Pancreas (tissue), 10 donors: ENCODE measurements at regions not wholly inside any gene's neighbourhood (a gene's known extent, or its start where the extent isn't known, plus 50 kb on each side); places are given as distances from the start of the nearest gene placed in this dataset.

Source experiments
- ATAC-seq, 4 donors: fragments of 200-7000 bp; cut with Tn5 transposase; one replicate each; pipeline versions ENCODE4 v1.8.0 to v1.9.1; 2020; ENCODE audit warnings: mild to moderate bottlenecking in 4 of 4, moderate library complexity in 4 of 4
- DNase-seq, 6 donors: peaks; one replicate each; pipeline ENCODE4 v3.0.0-alpha.2; 2020
- FAIRE-seq: peaks from 2 replicates; lab custom pipeline; 2012; peaks lifted over from hg19 to GRCh38; lab: Jason Lieb, UNC
- H3K27ac ChIP-seq, 4 donors: fragments of 200-600 bp; sonication (generic); 1 replicate in 3 of 4; 2 replicates in 1 of 4; pipeline versions ENCODE4 v1.5.0 to v1.8.0; 2020
- H3K27me3 ChIP-seq, 4 donors: fragments of 200-600 bp; one replicate each; pipeline ENCODE4 v1.8.0; 2021
- H3K36me3 ChIP-seq, 3 donors: fragments of 200-600 bp; sonication (generic) in 1 of 3; one replicate each; pipeline versions ENCODE4 v1.5.0 to v1.8.0; 2020 to 2021
- H3K4me1 ChIP-seq, 3 donors: fragments of 200-600 bp; one replicate each; pipeline ENCODE4 v1.8.0; 2021
- H3K4me3 ChIP-seq, 4 donors: fragments of 200-600 bp; sonication (generic) in 2 of 4; one replicate each; pipeline versions ENCODE4 v1.5.0 to v1.8.0; 2020 to 2021
- H3K9me3 ChIP-seq, 4 donors: fragments of 200-600 bp; one replicate each; pipeline ENCODE4 v1.8.0; 2021
- WGBS, 2 donors: extraction: QIAGEN DNeasy Blood & Tissue Kit; methylation state at CpG; one replicate each; pipeline ENCODE4 v1.1.7; 2013; 5-methylcytosine and 5-hydroxymethylcytosine counted together
- intact Hi-C, 3 donors: fragments of 100-400 bp; cut with DNase I; formaldehyde crosslinking; loops; one replicate each; pipeline versions ENCODE4 v1.11.1 to v1.14.2; 2022
- TF ChIP-seq, protein P1 (sequence below), 4 donors: fragments of 200-600 bp; sonication (generic) in 3 of 4; IDR thresholded peaks; one replicate each; pipeline versions ENCODE4 v1.5.0 to v1.8.0; 2021; ENCODE audit warnings: antibody characterized with exemption in 4 of 4
- donor health status: healthy with polysubstance abuse.
- donor health status: DM: no; HTN: no; CAD: no; lungs with moderate emphysema.
- donor health status: DM: no; HTN: no; CAD: no.
- donor health status: control.
- donor health status: control.
- donor health status: Bipolar disorder and iron deficiency.
- donor health status: DM: yes; HTN: yes; CAD: no.
- donor health status: DM: no; HTN: no; CAD: no.
- donor health status: DM: no; HTN: no; CAD: no.
- donor health status: DM: yes; HTN: yes; CAD: no.

DNA sequence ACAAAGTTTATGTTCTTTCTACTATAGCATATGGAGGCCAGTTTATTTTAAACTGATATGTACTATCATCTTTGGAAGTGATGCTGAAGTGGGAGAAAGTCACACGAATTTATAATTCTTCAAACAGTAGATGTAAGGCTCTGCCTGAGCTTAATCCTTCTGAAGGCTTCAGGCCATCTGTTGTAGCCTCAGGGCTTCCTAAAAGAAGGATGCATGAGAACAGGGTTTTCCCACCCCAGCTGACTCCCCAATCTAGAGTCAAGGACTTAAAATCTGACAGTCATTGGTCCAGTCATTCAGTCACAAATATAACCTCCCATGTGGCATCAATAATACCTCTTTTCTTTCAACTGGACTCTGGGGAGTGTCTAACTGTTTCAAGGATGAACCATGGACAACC is 330.5 kb downstream of the KCNS3 start:
- intact Hi-C loops, result no loop called here
- no peaks in the 10 kb centered on the region for H3K9me3 ChIP-seq
- H3K4me1 ChIP-seq, result no peaks in the 10 kb centered on the region
- DNase-seq (no peak), ATAC-seq (no peak), FAIRE-seq (no peak)
- WGBS, 2 donors, result 36 to 61% methylated on average over 1 of the region's 1 CpG
- no peaks in the 10 kb centered on the region for H3K36me3 ChIP-seq
- no peaks in the 10 kb centered on the region for H3K27me3 ChIP-seq
- no peak overlapping the region for H3K4me3 ChIP-seq
- H3K27ac ChIP-seq, result no peak overlapping the region
- TF ChIP-seq, protein P1, sequence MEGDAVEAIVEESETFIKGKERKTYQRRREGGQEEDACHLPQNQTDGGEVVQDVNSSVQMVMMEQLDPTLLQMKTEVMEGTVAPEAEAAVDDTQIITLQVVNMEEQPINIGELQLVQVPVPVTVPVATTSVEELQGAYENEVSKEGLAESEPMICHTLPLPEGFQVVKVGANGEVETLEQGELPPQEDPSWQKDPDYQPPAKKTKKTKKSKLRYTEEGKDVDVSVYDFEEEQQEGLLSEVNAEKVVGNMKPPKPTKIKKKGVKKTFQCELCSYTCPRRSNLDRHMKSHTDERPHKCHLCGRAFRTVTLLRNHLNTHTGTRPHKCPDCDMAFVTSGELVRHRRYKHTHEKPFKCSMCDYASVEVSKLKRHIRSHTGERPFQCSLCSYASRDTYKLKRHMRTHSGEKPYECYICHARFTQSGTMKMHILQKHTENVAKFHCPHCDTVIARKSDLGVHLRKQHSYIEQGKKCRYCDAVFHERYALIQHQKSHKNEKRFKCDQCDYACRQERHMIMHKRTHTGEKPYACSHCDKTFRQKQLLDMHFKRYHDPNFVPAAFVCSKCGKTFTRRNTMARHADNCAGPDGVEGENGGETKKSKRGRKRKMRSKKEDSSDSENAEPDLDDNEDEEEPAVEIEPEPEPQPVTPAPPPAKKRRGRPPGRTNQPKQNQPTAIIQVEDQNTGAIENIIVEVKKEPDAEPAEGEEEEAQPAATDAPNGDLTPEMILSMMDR (IDR thresholded peaks at IDR 0.05), result no peak

DNA sequence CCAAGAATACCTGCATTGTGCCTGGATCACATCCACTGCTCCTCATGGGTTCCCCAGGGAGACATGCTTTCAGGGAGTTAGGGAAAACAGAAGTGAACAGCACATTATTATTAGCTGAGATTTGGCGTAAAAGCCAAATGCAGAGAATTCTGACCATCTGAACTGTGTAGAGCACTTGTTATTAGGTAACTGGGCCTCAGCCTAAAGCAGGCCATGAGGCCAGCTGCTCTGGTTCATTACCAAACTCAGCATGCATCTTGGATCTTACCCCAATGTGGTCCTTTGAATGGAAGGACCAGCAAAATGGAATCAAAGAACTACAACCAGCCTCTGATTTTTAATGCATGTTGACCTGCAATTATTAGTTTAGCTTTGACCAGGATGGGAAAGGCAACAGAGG is 322.3 kb downstream of the KCNS3 start:
- no peaks in the 10 kb centered on the region for H3K27me3 ChIP-seq
- intact Hi-C loops, result no loop called here
- no peak overlapping the region for H3K4me3 ChIP-seq
- H3K27ac ChIP-seq, result no peak overlapping the region
- TF ChIP-seq, protein P1 (IDR thresholded peaks at IDR 0.05), result no peak
- 81 to 88% methylated on average over 1 of the region's 1 CpG for WGBS, 2 donors
- no peak for ATAC-seq
- no peaks in the 10 kb centered on the region for H3K4me1 ChIP-seq
- H3K9me3 ChIP-seq, result no peaks in the 10 kb centered on the region
- DNase-seq, result no peak
- H3K36me3 ChIP-seq, result no peaks in the 10 kb centered on the region
- FAIRE-seq, result no peak

DNA sequence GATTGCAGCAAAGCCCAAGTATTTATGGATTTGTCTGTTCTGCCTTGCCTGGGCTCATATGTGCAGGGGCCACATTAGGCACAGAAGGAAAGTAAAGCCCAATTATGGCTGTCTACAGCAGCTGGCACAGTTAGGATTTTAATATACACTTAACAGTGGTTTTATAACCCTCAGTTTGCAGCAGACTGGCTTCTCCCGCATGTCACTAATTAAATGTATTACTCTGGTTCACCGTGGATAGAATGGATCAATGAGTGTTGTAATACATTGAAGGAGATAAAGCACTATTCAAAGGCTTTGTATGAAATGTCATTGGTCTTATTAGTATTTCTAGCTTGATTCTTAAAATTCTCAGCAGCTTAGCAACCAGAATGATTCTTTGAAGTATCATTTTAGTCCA is 320.2 kb downstream of the KCNS3 start:
- Histone ChIP-seq H3K4me3 (no peak overlapping the region), H3K27ac (no peak overlapping the region), H3K27me3 (no peaks in the 10 kb centered on the region), H3K9me3 (no peaks in the 10 kb centered on the region), H3K4me1 (no peaks in the 10 kb centered on the region), H3K36me3 (no peaks in the 10 kb centered on the region)
- 12 to 25% methylated on average over 2 of the region's 2 CpGs for WGBS, 2 donors
- intact Hi-C loops, result no loop called here
- TF ChIP-seq, protein P1 (IDR thresholded peaks at IDR 0.05), result no peak
- DNase-seq, result no peak
- no peak for ATAC-seq
- FAIRE-seq, result no peak

DNA sequence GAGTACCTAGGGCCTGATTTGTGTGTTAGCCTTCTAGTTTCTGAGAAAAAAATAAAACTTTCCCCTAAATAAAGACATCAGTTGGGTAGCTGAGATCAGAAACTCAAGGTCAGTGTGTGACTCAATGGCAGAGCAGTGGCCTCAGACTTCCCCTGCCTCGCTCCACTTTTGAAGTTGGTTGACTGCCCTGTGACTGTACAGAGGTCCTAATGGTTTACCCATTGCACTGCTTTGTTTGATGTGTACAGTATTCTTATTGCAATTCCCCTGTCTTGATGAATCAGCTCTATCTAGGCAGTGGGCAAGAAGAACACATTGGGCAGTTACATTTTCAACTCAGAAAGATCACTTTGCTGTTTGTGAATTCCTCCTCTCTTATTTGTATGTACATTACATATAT is 315.7 kb downstream of the KCNS3 start:
- Histone ChIP-seq H3K4me3 (no peak overlapping the region), H3K4me1 (no peaks in the 10 kb centered on the region), H3K27ac (no peak overlapping the region), H3K36me3 (no peaks in the 10 kb centered on the region), H3K9me3 (no peaks in the 10 kb centered on the region), H3K27me3 (no peaks in the 10 kb centered on the region)
- intact Hi-C loops, result no loop called here
- WGBS, 2 donors, result 79 to 83% methylated on average over 1 of the region's 1 CpG
- no peak for DNase-seq
- no peak for FAIRE-seq
- no peak for ATAC-seq
- TF ChIP-seq, protein P1 (IDR thresholded peaks at IDR 0.05), result no peak

DNA sequence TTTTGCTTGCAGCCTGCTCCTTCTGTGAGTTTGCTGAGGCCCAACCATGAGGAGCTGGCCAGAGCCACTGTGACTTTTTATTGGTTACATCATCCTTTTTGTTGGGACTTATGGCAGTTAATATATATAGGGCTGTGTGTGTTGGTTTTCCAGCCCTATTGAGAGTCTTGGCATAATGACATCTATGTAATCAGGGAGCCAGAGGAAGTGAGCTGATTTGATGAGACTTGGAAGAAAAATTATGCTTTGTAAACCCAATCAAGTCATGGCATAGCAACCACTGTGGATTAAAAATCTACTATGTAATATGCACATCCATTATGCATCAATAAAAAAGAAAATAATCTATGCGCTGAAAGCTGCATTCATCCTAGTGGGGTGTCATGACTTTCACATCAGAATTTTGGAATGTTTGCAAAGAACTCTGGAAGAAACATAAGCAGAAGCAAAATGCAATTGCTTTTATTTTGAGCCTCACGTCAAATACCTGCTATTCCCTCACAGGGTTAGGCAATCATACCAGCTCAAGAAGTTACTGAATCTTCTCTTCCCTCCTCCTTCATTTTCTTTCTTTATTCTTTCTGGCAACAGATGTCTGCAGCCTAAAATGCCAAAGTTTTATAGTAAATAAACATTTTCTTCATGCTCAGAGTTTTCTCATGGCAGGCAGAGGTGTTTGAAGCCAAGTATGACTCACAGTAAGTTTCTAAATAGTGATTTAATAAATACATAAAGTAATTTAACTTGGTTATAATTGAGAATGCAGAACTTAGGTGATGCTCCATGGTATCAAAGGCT is 308.5 kb downstream of the KCNS3 start:
- TF ChIP-seq, protein P1 (IDR thresholded peaks at IDR 0.05), result no peak
- intact Hi-C loops, result no loop called here

More for the DNA sequence above, 308.5 kb downstream of the KCNS3 start:
- Histone ChIP-seq H3K4me1 (no peaks in the 10 kb centered on the region), H3K27ac (no peak overlapping the region), H3K4me3 (no peak overlapping the region), H3K27me3 (no peaks in the 10 kb centered on the region), H3K9me3 (no peaks in the 10 kb centered on the region), H3K36me3 (no peaks in the 10 kb centered on the region)
- FAIRE-seq (no peak), DNase-seq (no peak), ATAC-seq (no peak)
- WGBS, 2 donors, result 40 to 45% methylated on average over 2 of the region's 2 CpGs
